NCI-H226 (cell line): ENCODE measurements at regions not wholly inside any gene's neighbourhood (a gene's known extent, or its start where the extent isn't known, plus 50 kb on each side); places are given as distances from the start of the nearest gene placed in this dataset.
"Not testable (repeated sequence)": the region's sequence is repeated elsewhere in the genome, so short reads cannot be mapped to it uniquely, and the experiment has no call there.

ENCODE experiments used
- DNase-seq: peaks from one replicate; pipeline ENCODE4 v3.0.0-alpha.2; 2015

GRCh38 chr2:12881952-12882351, 165.2 kb downstream of the TRIB2 start:
- no peak for DNase-seq

DNA sequence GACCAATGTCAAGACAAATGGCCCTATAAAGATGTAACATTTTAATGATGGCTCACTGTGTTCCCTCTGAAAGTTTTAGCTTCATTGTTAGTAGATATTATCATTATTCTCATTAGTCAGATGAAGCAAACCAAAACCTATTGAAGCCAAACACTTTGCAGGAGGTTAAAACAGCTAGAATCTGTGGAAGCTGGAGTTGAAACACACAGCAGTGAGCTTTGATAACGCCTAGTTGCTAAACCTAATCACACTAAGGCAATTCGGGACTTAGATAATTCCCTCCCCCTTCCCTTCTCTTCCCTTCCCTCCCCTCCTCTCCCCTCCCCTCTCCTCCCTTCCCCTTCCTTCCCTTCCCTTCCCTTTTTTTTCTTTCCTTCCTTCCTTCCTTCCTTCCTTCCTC, 165.7 kb downstream of the TRIB2 start:
- no peak for DNase-seq

- DNase-seq, result peak; percentile 28
These were observed 167.2 kb downstream of the TRIB2 start for GRCh38 chr2:12883906-12884305.

GRCh38 chr2:12884713-12885282, 168.1 kb downstream of the TRIB2 start:
- DNase-seq, result peak; percentile 18

DNA sequence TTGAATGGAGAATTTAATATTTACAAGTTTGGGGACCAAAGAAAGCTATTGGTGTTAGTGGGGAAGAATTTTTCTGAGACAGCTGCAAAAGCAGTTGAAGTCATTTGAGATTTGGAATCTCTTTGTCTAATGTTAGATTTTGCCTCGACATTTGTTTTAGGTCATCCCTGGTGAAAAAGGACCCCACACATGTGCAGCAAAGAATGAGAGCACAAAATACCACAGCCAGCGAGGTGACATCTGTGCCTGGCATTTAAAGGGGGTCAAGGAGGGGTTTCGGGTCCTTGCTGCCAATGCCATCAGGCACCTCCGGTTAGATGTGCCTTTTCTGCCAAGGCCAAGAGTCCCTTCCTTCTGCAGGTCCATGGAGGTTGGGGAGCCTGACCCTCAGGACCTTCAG, 173.3 kb downstream of the TRIB2 start:
- no peak for DNase-seq

DNA sequence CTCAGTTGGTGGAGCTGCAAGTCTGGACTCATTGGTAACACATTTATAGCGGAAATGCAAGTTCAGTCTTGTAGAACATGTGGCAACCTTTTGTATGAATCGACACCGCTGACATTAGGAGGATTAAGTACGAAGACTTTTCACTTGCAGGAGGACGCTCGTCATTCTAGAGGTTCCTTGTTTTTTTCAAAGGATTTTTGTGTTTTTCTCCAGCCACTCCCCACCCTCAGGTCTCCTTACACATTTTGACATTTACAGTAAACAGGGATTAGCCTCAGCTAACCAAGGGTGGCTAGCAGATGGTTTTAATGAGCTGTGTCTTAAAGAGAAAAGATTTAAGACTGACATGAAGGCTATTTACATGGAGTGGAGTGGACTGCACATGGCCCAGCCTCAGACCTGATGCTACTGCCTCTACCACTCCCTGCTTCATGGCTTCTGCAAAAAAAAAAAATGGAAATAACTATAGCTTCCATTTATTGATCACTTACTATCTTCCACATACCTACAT, 173.8 kb downstream of the TRIB2 start:
- DNase-seq, result no peak

GRCh38 chr2:12895017-12895416, 178.3 kb downstream of the TRIB2 start:
- no peak for DNase-seq

GRCh38 chr2:12896318-12896982, 179.7 kb downstream of the TRIB2 start:
- DNase-seq, result no peak

- no peak for DNase-seq
These were observed 180.4 kb downstream of the TRIB2 start for GRCh38 chr2:12897181-12897580.

GRCh38 chr2:12903272-12903671, 186.5 kb downstream of the TRIB2 start:
- peak; percentile 52 for DNase-seq

- no peak for DNase-seq
These were observed 193.7 kb downstream of the TRIB2 start for GRCh38 chr2:12910431-12910830.

GRCh38 chr2:12915787-12916186, 199.1 kb downstream of the TRIB2 start:
- no peak for DNase-seq

DNA sequence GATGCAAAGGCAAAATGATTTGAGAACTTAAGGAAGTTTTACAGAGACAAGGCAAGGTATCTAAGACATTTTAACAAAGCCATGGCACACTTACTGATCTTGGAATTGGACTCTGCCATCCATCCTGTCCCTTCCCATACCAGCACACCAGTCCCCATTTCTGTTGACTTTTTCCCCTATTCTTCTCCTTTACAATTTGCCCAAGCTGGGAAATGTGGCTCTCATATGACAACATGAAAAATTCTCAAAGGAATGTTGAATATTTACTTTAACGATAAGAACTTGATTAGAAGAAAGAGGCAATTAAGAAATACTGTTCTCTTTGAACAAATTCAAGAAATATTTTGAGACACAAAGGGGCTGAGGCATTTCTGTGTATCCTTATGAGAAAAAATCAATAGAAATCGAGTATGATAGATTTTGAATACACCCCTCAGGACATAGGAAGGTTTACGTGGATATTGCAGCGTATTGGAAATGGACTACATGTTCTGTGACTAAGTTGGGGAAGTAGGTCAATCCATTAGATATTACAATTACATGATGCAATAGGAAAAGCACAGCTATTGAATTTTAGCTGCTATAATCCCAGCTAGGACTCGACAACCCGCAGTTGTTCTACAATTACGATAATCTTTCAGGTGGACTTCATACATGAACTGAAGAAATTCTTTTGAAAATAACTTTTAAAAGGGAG, 201.6 kb downstream of the TRIB2 start:
- DNase-seq, result no peak

DNA sequence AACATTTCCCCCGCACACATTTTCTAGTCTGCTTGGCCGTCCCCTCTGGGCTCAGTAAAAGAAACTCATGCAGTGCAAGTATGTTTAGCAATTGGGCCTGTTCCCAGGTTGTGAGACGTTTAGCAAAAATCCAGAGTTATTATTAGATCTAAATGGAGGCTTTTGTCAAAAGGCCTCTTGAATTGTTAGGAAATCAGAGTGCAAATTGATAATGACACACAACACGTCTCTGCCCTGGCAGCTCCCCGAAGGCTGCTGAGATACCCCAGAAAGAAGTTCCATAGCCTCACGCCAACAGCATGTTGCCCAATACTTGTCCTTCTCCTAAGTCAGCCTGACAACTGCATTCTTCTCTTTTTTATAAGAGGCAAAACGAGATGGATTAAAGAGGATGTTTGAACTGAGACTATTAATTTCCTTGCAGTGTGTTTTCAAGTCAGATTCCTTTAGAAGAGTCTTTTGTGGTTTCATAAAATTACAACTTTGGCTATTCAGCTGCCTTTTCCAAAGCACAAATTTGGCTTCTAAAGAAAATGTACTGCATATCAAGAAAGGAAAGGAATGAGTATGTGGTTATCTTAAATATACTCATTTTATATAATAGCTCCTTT, 202.2 kb downstream of the TRIB2 start:
- peak; percentile 14 for DNase-seq

DNA sequence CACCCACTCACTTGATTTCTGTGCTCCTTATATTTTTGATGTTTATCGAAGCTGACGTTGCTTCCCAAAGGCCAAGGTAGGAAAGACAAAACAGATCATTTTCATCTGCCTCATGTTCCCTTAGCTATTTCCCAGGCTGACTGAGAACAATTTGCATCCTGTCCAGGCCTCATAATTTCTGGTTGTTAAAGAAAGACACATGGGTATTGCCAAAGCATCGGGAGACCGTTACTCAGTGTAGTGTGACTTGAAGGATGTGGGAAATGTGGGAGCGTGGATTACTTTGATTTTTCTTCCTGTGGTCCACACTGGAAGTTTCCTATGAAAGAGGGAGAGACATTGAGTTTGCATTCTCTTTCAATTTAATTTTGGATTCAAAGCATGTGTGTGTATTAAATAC, 204.6 kb downstream of the TRIB2 start:
- DNase-seq, result no peak

DNA sequence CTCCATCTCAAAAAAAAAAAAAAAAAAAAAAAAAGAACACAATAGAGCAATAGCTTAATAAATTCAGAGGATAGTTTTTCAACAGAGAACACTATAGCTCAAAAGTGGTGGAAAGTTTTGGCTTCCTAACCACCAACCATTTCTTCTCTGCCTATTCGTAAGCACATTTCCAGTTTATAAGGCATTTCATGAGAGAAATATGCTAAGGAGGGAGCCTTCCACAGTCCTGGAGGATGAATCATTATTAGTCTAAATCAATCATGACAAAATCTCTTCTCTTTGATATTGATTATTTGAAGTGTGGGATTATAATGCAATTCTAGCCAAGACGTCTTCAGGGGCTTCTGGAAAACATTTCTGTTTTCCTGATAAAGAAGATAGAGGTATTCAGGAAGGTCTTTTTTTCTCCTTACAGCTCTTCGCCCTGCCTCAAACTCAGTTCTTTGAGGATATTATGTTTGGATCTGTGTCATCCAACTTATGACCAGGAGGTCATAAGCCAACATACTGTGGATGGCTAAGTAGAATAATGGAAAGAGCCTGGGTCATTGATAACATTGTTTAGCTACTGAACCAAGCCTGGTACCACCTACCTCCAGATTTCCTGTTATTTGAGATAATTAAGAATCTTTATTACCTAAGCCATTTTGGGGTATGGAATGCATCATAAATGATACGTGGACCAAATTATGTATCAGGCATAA, 207.3 kb downstream of the TRIB2 start:
- DNase-seq, result peak; percentile 66

GRCh38 chr2:12926641-12927040, 209.9 kb downstream of the TRIB2 start:
- DNase-seq, result not testable (repeated sequence)

DNA sequence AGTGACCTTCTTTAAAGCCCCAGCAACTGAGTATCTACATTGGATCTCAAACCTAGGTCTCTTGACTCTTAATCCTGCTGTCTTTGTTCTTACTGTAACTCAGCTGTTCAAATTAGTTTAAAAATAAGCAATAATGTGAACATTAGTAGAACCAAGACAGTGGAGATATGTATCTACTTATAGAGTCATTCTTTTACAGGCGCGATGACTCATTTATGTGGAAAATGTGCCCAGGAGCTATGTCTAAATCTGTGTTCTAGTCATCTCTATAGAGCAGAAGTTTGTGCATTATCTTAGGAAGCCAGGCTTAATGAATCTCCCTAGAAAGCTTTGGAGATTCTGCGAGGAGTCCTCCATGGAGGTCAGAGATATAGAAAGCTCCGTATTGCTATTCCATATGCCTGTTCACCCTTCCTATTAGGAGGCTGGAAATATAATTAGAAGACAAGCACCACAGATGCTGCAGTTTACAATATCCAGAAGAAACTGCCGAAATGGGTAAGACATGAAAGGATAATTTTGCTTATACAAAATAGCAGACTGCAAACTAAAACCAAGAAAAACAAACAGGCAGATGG, 211.6 kb downstream of the TRIB2 start:
- DNase-seq, result peak; percentile 67

DNA sequence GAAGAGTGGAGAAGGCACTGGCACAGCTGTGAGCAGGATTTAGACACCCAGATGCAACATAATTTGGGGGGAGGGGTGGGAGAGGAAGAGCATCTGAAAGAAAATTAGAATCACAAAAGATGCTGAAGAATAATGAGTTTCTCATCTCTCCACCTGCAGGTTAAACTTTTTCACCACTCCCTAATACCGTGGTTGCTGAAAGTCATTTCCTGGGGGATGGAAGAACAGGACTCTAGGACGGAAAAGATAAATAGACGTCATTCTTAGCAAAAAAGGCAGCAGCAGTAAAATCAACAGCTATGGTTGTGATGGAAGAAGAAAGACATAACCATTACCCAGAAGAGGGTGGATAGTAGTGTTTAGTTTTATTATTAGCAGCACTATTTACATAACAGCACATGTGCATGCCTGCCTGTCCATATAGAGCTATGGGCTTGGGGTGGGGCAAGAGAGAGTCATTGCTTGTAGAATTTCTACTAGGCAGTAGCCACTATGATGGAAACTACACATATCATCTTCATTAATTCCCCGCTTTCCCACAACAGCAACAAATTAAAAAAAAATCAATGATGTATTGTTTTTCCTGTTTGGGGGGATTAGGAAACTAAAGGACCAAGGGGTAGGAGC, 212.2 kb downstream of the TRIB2 start:
- no peak for DNase-seq

DNA sequence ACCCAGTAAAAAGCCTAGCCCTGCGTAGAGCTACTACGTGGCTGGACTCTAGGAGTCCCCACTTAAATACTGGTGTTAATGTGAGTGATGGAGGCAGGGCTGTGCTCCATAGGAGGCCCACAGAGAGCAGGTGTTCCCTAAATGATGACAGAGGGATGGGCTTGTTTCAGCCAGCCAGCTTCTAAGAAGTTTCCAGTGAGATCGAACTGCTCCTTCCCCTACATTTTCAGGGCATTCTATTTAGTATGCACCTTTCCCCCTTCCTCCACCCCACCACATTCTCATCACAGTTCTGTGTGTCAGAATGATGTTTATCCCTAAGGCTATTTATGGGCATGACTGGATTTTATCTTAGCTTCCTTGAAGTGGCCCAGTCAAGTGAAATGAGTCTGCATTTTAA, 213.0 kb downstream of the TRIB2 start:
- DNase-seq, result no peak

DNA sequence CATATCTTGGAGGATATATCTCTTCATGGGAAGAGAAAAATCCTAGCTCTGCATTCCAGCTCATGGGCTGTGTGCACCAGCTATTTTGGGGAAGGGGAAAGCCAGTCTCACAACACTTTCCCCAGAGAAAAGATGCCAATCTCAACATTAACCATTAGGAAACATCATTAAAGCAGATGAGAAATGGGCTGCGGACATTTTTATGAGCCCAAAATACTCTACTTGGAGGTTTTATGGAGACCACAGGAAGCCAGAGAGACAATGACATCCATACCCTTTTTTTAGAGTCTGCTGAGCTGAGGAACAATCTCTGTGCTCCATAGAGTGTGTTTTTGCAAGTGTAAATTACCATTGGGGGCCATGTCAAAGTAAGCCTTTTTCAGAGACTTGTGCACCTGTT, 213.7 kb downstream of the TRIB2 start:
- DNase-seq, result no peak

DNA sequence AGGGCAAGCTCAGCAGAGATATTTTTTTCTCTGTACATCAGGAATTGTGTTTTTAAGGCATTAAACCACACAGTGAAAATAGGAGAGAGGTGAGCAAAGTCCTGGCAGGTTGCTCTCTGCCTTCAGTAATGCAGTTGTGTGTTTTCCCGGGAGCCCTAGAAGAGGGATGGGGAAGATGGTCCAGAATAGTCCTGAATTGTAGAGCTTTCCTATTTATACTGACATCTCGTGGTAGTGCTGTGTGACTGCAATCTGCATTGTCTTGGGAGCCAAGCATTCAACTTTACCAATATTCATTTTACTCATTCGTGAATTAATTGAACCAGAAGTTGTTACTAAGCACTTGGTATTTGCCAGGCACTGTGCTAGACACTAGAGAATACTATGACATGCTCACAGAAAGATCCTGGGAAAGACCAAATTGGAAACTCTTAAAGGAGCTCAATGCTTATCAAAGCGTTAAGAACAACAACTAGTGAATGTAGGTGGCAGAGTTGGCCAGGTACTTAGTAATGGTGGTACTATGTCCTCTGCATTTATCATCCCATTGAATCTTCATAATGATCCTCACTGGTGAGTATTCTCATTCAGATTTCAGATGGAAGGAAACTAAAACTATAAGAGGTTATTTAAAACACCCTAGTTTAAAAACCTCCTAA, 214.6 kb downstream of the TRIB2 start:
- peak; percentile 30 for DNase-seq
